Common myeloid progenitor, CD34-positive (primary cell): ENCODE measurements at regions not wholly inside any gene's neighbourhood (a gene's known extent, or its start where the extent isn't known, plus 50 kb on each side); places are given as distances from the start of the nearest gene placed in this dataset.
A peak's percentile ranks its signal among the peaks of the same experiment; 100 is the strongest.

ENCODE experiments used
- CTCF ChIA-PET: fragments of 350-600 bp; sonication (Branson Sonifier 250); formaldehyde crosslinking; loops from one replicate; lab custom pipeline; 2021; ENCODE audit warnings: antibody characterized with exemption; lab: Charles Lee
- POLR2A ChIA-PET: fragments of 350-600 bp; sonication (Branson Sonifier 250); formaldehyde crosslinking; loops from one replicate; lab custom pipeline; 2021; ENCODE audit warnings: antibody characterized with exemption; lab: Charles Lee
- DNase-seq, 3 donors: peaks; one replicate each; pipeline versions ENCODE4 v3.0.0 to v3.0.0-alpha.2; 2013
- H3K27ac ChIP-seq, 2 experiments: 1 replicate in 1 of 2; 2 replicates in 1 of 2; pipeline ENCODE4 v1.7.0; 2013; ENCODE audit warnings: inconsistent platforms in 2 of 2, low read length in 2 of 2, mild to moderate bottlenecking in 2 of 2, low read depth in 1 of 2, moderate library complexity in 1 of 2; ENCODE audit not compliant: severe bottlenecking in 2 of 2, insufficient read depth in 1 of 2, poor library complexity in 1 of 2
- H3K27me3 ChIP-seq, 5 experiments: replicated peaks in 2 of 5; 1 replicate in 3 of 5; 2 replicates in 2 of 5; pipeline versions ENCODE4 v1.6.1 to v1.7.0; 2013; ENCODE audit warnings: low read length in 4 of 5, mild to moderate bottlenecking in 2 of 5, moderate library complexity in 2 of 5, inconsistent platforms in 1 of 5; ENCODE audit not compliant: insufficient read depth in 5 of 5, control insufficient read depth in 4 of 5
- H3K36me3 ChIP-seq, 4 experiments: 1 replicate in 2 of 4; 2 replicates in 2 of 4; pipeline versions ENCODE4 v1.6.1 to v1.7.0; 2013; ENCODE audit warnings: low read length in 3 of 4, control low read depth in 1 of 4, mild to moderate bottlenecking in 1 of 4; ENCODE audit not compliant: control insufficient read depth in 4 of 4, insufficient read depth in 4 of 4
- H3K4me1 ChIP-seq, 4 experiments: 1 replicate in 3 of 4; 2 replicates in 1 of 4; pipeline versions ENCODE4 v1.6.1 to v1.7.1; 2013; ENCODE audit warnings: low read length in 3 of 4, mild to moderate bottlenecking in 3 of 4, control low read depth in 1 of 4, inconsistent platforms in 1 of 4, moderate library complexity in 1 of 4; ENCODE audit not compliant: control insufficient read depth in 4 of 4, insufficient read depth in 4 of 4; ENCODE audit errors: control extremely low read depth in 1 of 4
- H3K4me3 ChIP-seq, 7 experiments: 1 replicate in 4 of 7; 2 replicates in 3 of 7; pipeline versions ENCODE4 v1.5.1 to v1.7.0; 2013; ENCODE audit warnings: mild to moderate bottlenecking in 7 of 7, low read length in 6 of 7, moderate library complexity in 6 of 7, inconsistent platforms in 2 of 7, low read depth in 2 of 7, control low read depth in 1 of 7; ENCODE audit not compliant: insufficient read depth in 4 of 7, control insufficient read depth in 1 of 7; ENCODE audit errors: extremely low read depth in 1 of 7
- H3K9me3 ChIP-seq, 5 experiments: 1 replicate in 4 of 5; 2 replicates in 1 of 5; pipeline versions ENCODE4 v1.6.1 to v1.7.1; 2013; ENCODE audit warnings: low read length in 4 of 5, mild to moderate bottlenecking in 2 of 5, inconsistent platforms in 1 of 5, low read depth in 1 of 5, moderate library complexity in 1 of 5; ENCODE audit not compliant: control insufficient read depth in 4 of 5, insufficient read depth in 2 of 5; ENCODE audit errors: control extremely low read depth in 1 of 5
- WGBS: methylation state at CpG from one replicate; pipeline ENCODE4 v1.1.5; 2013; ENCODE audit not compliant: insufficient coverage; 5-methylcytosine and 5-hydroxymethylcytosine counted together

- CTCF ChIA-PET, result interaction anchor here (0.7 kb wide), 1 partner anchor 552 kb away, joined by 3 read pairs; no protein-coding TSS in a partner anchor
- no peak overlapping the region for H3K4me3 ChIP-seq
- POLR2A ChIA-PET, result no interaction called here
- 70% methylated on average over 2 of the region's 6 CpGs for WGBS
- H3K27me3 ChIP-seq, result no peaks in the 10 kb centered on the region
- H3K36me3 ChIP-seq, result no peaks in the 10 kb centered on the region
- no peak overlapping the region for H3K27ac ChIP-seq
- peaks cover 0 to 13% (median 4%) of the 10 kb centered on the region in 4 experiments for H3K4me1 ChIP-seq
- H3K9me3 ChIP-seq, result no peaks in the 10 kb centered on the region
- no peak for DNase-seq
These were observed 168.7 kb upstream of the ITGB1 start for GRCh38 chr10:33126742-33127141.

GRCh38 chr10:33125522-33126517 lies 167.8 kb upstream of the ITGB1 start:
- DNase-seq, result peak in 2 of 3 donors; percentile 65 to 85
- no peaks in the 10 kb centered on the region for H3K27me3 ChIP-seq
- CTCF ChIA-PET, result interaction anchor here (1.5 kb wide), 1 partner anchor 9 kb away, joined by 6 read pairs; no protein-coding TSS in a partner anchor
- WGBS, result 62% methylated on average over 13 of the region's 15 CpGs
- peaks cover 0 to 13% (median 4%) of the 10 kb centered on the region in 4 experiments for H3K4me1 ChIP-seq
- H3K27ac ChIP-seq, result no peak overlapping the region
- no peaks in the 10 kb centered on the region for H3K9me3 ChIP-seq
- no peak overlapping the region for H3K4me3 ChIP-seq
- POLR2A ChIA-PET, result no interaction called here
- no peaks in the 10 kb centered on the region for H3K36me3 ChIP-seq

GRCh38 chr10:33125111-33125510 lies 167.1 kb upstream of the ITGB1 start:
- Histone ChIP-seq H3K27ac (no peak overlapping the region), H3K4me1 (peaks cover 0 to 13% (median 4%) of the 10 kb centered on the region in 4 experiments), H3K27me3 (no peaks in the 10 kb centered on the region), H3K36me3 (no peaks in the 10 kb centered on the region), H3K4me3 (no peak overlapping the region), H3K9me3 (no peaks in the 10 kb centered on the region)
- ChIA-PET POLR2A (no interaction called here), CTCF (interaction anchor here (1.5 kb wide), 1 partner anchor 9 kb away, joined by 6 read pairs; no protein-coding TSS in a partner anchor)
- WGBS, result 94% methylated on average over 4 of the region's 5 CpGs
- no peak for DNase-seq

- WGBS, result 100% methylated on average over 2 of the region's 2 CpGs
- H3K4me1 ChIP-seq, result peaks cover 0 to 13% (median 4%) of the 10 kb centered on the region in 4 experiments
- H3K27ac ChIP-seq, result no peak overlapping the region
- CTCF ChIA-PET, result interaction anchor here (1.0 kb wide), 1 partner anchor 10 kb away, joined by 3 read pairs; no protein-coding TSS in a partner anchor
- no peaks in the 10 kb centered on the region for H3K36me3 ChIP-seq
- no peaks in the 10 kb centered on the region for H3K9me3 ChIP-seq
- no peaks in the 10 kb centered on the region for H3K27me3 ChIP-seq
- no peak overlapping the region for H3K4me3 ChIP-seq
- POLR2A ChIA-PET, result interaction anchor here (0.6 kb wide), 1 partner anchor 664 kb away, joined by 5 read pairs; no protein-coding TSS in a partner anchor
- no peak for DNase-seq
These were observed 165.7 kb upstream of the ITGB1 start for GRCh38 chr10:33123680-33124079.

GRCh38 chr10:33122014-33122809 lies 164.2 kb upstream of the ITGB1 start:
- Histone ChIP-seq H3K4me1 (peaks cover 0 to 12% (median 4%) of the 10 kb centered on the region in 4 experiments), H3K9me3 (no peaks in the 10 kb centered on the region), H3K27me3 (no peaks in the 10 kb centered on the region), H3K4me3 (no peak overlapping the region), H3K36me3 (no peaks in the 10 kb centered on the region), H3K27ac (no peak overlapping the region)
- CTCF ChIA-PET, result no interaction called here
- WGBS, result 91% methylated on average over 12 of the region's 12 CpGs
- no peak for DNase-seq
- POLR2A ChIA-PET, result no interaction called here

- Histone ChIP-seq H3K27ac (no peak overlapping the region), H3K4me1 (peaks cover 0 to under 1% (median 0%) of the 10 kb centered on the region in 4 experiments), H3K4me3 (no peak overlapping the region), H3K27me3 (no peaks in the 10 kb centered on the region), H3K36me3 (no peaks in the 10 kb centered on the region), H3K9me3 (no peaks in the 10 kb centered on the region)
- ChIA-PET CTCF (interaction anchor here (1.3 kb wide), 1 partner anchor 9 kb away, joined by 5 read pairs; no protein-coding TSS in a partner anchor), POLR2A (no interaction called here)
- 93% methylated on average over 2 of the region's 2 CpGs for WGBS
- DNase-seq, result no peak
These were observed 162.7 kb upstream of the ITGB1 start for GRCh38 chr10:33120700-33121099.
